Fibroblast of skin of left quadriceps (primary cell): ENCODE measurements at regions not wholly inside any gene's neighbourhood (a gene's known extent, or its start where the extent isn't known, plus 50 kb on each side); places are given as distances from the start of the nearest gene placed in this dataset.

Source experiments
- DNase-seq, 2 experiments: peaks; one replicate each; pipeline ENCODE4 v3.0.0-alpha.2; 2013; ENCODE audit warnings: low read depth in 2 of 2

GRCh38 chr16:81185416-81185815 is 53.1 kb upstream of the BCO1 start:
- DNase-seq = no peak

GRCh38 chr16:81181013-81181720 is 57.3 kb upstream of the BCO1 start:
- DNase-seq = peak; percentile 96 to 97

DNA sequence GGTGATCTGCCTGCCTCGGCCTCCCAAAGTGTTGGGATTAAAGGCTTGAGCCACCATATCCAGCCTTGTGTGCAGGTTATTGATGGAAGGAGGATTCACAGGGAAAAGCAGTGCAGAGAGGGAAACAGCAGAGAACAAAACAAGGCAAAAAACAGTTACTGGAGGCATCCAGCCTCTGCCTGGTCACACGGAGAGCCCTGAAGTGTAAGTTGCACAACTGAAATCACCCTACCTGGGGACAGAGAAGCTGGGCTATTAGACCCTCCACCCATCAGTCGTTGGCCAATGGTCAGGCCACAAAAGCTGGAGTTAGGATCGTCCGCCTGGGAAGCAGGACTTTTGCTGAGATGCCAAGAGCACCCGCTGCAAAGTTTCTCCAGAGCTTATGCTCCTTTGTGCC is 57.9 kb upstream of the BCO1 start:
- DNase-seq = no peak

DNA sequence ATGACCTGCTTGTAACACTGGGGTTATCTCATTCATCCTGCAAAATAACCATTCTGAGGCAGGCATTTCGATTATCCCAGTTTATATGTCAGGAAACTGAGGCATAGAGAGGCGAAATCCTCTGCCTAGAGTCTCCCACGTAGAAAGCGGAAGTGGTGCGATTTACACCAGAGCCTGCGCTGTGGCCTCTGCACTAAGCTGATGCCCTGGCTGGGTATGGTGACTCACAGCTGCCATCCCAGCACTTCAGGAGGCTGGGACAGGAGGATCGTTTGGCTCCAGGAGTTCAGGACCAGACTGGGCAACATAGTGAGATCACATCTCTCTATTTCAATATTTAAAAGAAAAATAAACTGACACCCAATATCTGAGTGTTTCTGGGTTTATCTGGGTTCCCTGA is 59.3 kb upstream of the BCO1 start:
- DNase-seq = no peak

GRCh38 chr16:81175325-81175891 is 63.1 kb upstream of the BCO1 start:
- peak; percentile 17 to 20 for DNase-seq

GRCh38 chr16:81174644-81175324 is 63.7 kb upstream of the BCO1 start:
- DNase-seq = no peak

- DNase-seq = no peak
Measured at GRCh38 chr16:81172769-81173658, 65.5 kb upstream of the BCO1 start.

DNA sequence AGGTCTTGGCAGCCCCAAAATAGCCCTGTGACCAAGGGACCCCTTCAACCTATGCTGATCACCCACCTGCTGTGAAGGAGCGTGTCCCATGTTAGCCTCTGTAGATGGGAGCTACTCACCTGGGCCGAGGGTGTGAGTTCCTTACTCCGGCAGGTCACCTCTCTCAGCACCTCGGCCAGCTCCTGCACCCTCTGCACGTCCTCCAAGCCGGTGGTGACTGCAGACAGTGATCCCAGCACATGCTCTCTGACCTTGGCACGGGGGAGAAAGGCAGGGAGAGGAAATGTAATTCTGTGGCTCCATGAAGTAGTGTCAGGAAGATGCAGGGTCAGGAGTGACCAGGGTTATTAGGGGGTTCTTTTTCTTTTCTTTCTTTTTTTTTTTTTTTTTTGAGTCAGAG is 67.7 kb upstream of the BCO1 start:
- DNase-seq = no peak

DNA sequence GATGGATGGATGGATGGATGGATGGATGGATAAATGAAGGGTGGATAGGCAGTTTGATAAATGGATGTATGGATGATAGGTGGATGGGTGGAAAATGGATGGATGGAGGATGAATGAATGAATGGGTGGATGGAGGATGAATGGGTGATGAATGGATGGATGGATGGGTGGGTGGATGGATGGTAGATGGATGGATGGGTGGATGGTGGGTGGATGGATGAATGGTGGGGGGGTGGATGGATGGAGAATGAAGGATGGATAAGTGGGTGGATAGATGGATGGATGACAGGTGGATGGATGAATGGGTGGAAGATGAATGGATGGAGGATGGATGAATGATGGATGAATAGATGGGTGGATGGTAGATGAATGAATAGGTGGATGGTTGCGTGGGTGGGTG is 70.1 kb upstream of the BCO1 start:
- DNase-seq = no peak

DNA sequence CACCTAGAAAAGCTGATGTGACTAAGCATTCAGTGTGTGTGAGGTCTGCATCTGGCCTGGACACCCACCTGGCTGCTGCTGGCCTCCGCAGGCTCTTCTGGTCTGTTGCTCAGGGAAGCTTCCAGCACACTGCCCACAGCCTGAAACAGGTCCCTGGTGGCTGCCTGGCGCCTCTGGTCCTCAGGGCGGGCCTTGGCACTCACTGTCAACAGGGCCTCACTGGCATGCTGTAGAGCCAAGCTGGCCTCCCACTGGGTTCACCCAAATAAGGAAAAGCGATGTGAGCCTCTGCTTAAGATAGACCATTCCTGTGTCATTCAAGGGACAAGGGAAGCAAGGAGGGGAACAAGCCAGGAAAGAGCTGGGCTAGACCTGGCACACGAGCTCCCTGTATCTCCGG is 70.6 kb upstream of the BCO1 start:
- DNase-seq = no peak

- no peak for DNase-seq
Measured at GRCh38 chr16:81166417-81167300, 70.5 kb upstream of the GCSH start.

DNA sequence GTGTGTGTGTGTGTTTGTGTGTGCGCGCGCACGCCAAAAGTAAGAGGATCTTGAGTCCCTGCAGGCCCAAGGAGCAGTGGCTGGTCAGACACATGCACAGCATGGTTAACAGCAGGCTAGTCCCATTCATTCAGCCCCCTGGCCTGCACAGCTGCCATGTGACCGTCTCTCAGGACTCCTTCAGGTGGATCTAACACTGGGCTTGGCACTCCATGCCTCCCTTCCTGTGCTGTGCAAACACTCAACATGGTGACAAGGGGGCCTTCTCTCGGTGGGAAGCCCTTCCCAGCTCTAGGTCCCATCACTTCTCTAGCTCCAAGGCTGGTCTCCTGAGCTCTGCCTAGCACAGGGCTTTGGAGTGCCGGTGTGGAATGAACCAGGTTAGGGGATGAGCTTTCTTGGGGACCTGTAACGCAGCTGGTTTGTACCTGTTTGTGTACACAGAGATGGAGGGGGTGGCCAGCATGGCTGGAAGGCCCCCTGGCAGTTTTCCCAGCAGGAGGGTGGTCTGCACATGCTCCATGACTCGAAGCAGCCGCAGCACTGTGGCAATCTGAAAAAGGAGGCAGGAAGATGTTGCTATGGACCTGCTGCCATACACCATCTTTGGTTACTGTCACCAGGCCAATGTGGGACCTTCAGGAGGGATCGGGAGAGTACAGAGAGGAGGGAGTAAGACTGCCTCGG is 69.4 kb upstream of the GCSH start:
- no peak for DNase-seq

DNA sequence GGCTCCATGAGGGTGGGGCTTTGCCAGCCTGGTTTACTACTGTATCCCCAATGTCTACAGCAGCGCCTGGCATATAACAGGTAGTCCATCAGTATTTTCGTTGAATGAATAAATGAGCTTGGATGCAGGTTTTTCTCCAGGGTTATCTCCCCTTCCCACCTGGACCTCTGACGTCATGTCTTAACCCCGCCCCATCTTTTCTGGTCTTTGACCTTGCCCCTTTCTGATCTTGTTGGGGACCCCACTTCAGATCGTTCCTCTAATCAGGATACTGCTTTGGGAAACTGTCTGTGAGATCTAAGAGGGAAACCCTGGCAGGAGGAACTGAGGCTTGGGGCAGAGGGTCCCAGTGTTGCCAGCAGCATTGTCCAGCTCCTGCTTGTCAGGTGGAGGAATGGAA is 68.8 kb upstream of the GCSH start:
- DNase-seq = no peak

- DNase-seq = no peak
Measured at GRCh38 chr16:81164481-81164880, 68.3 kb upstream of the GCSH start.

DNA sequence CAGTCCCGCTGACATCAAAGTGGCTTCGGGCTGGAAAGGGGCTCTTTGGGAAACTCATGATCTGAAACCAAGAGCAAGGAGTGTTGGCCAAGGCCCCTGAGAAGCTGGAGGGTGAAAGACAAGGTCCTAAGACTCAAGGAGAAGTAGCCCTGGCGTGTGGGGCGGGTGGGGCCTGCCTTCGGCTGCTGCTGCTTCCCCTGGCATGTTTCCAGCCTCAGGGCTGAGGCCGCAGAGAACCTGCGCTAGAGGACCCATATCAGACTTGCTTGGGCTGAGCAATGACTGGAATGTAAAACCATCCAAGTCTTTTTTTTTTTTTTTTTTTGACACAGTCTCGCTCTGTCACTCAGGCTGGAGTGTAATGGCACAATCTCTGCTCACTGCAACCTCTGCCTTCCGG is 67.5 kb upstream of the GCSH start:
- no peak for DNase-seq

GRCh38 chr16:81158964-81159363 is 62.8 kb upstream of the GCSH start:
- DNase-seq = no peak

GRCh38 chr16:81155769-81156168 is 59.6 kb upstream of the GCSH start:
- no peak for DNase-seq

GRCh38 chr16:81151648-81152310 is 55.6 kb upstream of the GCSH start:
- no peak for DNase-seq

- DNase-seq = no peak
Measured at GRCh38 chr16:81149614-81150013, 53.4 kb upstream of the GCSH start.

DNA sequence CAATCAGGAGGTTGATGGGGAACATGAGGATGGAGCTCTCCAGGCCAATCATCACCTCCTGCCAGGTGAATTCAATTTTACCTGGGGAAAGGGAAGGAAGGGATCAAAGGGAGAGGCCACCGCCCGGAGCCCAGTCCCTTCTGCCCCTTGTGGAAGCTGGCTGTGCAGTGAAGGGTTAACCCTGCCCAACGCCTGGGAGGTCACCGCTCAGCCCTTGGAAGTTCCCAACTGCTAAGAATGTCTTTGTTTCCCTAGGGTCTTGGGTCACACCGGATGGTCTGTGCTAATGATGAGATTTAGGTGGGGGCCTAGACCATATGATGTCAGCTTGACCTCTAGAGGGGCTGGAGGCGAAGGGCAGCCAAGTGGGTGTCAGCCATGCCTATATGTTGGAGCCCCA is 52.1 kb upstream of the GCSH start:
- DNase-seq = no peak
